ENCODE measurements at regions not wholly inside any gene's neighbourhood (a gene's known extent, or its start where the extent isn't known, plus 50 kb on each side); places are given as distances from the start of the nearest gene placed in this dataset.

DNA sequence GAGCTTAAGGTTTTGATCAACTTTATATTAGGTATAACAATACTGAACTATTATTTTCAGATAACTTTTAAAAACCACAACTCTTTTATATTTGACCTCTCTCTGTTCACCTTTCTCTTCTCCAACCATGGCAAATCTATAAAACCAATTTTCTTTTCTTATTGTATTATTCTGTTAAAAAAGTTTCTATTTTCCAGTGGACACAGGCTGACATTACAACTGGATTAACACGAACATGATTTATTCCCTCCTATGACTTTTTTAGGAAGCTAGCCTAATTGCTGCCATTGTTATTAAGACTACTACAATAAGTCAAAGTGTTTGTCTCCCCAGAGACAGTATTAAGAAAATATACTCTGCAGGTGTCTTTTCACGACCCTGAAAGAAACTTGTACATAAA, 2291.1 kb upstream of the PCDH20 start:
- no peak overlapping the region for H3K56ac ChIP-seq (ENCODE audit: extremely low read depth, insufficient read depth, low read length)
- no peaks in the 10 kb centered on the region for H3K9me3 ChIP-seq (ENCODE audit: control insufficient read depth, insufficient read depth, low read length)
- no peaks in the 10 kb centered on the region for H4K20me1 ChIP-seq (ENCODE audit: insufficient read depth, low read length)
- no peak overlapping the region for H3K23ac ChIP-seq (ENCODE audit: low read depth, low read length)
- H3K79me1 ChIP-seq (ENCODE audit: low read depth in 1 of 2, low read length in 2 of 2) = no peaks in the 10 kb centered on the region
- H3K27ac ChIP-seq (ENCODE audit: insufficient read depth, low read length) = no peak overlapping the region
- ATAC-seq (ENCODE audit: low read depth) (no peak), DNase-seq (no peak)
- H2AK9ac ChIP-seq (replicated peaks; ENCODE audit: low read depth, low read length, poor library complexity) = no peak overlapping the region
- H3K4ac ChIP-seq (ENCODE audit: low read depth, low read length) = no peak overlapping the region
- no peak overlapping the region for H3K18ac ChIP-seq (ENCODE audit: low read depth, low read length)
- H2AK5ac ChIP-seq (ENCODE audit: low read depth, low read length) = no peak overlapping the region
- H4K91ac ChIP-seq (ENCODE audit: insufficient read depth, low read depth, low read length) = no peak overlapping the region
- no peak overlapping the region for H3K4me3 ChIP-seq (ENCODE audit: insufficient read depth, low read depth, low read length)
- no peak overlapping the region for H2AFZ ChIP-seq (replicated peaks; ENCODE audit: low read length, poor library complexity)
- H2BK15ac ChIP-seq (ENCODE audit: low read depth, low read length) = no peak overlapping the region
- dilution Hi-C loops (cut with HindIII; ENCODE audit: low sequenced_read_pairs, unreplicated experiment) = no loop called here
- CTCF ChIA-PET = no interaction called here
- BruUV-seq (replicated peaks) = no TSS peak
- intact Hi-C loops (cut with micrococcal nuclease) = no loop called here
- H3K4me2 ChIP-seq (ENCODE audit: low read depth, low read length) = no peak overlapping the region
- no peaks in the 10 kb centered on the region for H3K27me3 ChIP-seq (ENCODE audit: control insufficient read depth, insufficient read depth, low read length)
- H2BK120ac ChIP-seq (ENCODE audit: low read depth, low read length) = no peak overlapping the region
- no peak overlapping the region for H4K8ac ChIP-seq (ENCODE audit: low read depth in 2 of 2, low read length in 2 of 2)
- H4K5ac ChIP-seq (ENCODE audit: low read depth, low read length) = no peak overlapping the region
- H3K9ac ChIP-seq (ENCODE audit: low read depth, low read length) = no peak overlapping the region
- in situ Hi-C loops (cut with MboI; ENCODE audit: low sequenced_read_pairs) = no loop called here
- H3K14ac ChIP-seq (replicated peaks; ENCODE audit: low read depth, low read length) = no peak overlapping the region
- no peaks in the 10 kb centered on the region for H3K9me1 ChIP-seq (ENCODE audit: insufficient read depth, low read length)
- no peaks in the 10 kb centered on the region for H3K4me1 ChIP-seq (ENCODE audit: control insufficient read depth, insufficient read depth, low read length)
- TF ChIP-seq SMC3 (IDR thresholded peaks at IDR 0.05; ENCODE audit: low read depth, low read length) = no peak
- TF ChIP-seq POLR2A (IDR thresholded peaks at IDR 0.05; ENCODE audit: low read depth, low read length) = no peak
- no peak for TF ChIP-seq MAZ (IDR thresholded peaks at IDR 0.05; ENCODE audit: borderline replicate concordance, low read depth, low read length)
- H3K36me3 ChIP-seq (ENCODE audit: control insufficient read depth, insufficient read depth, low read length) = no peaks in the 10 kb centered on the region
- POLR2A ChIA-PET (ENCODE audit: unreplicated experiment) = no interaction called here
- H2BK20ac ChIP-seq (ENCODE audit: low read depth, low read length) = no peak overlapping the region
- no CpG with 5 or more reads among the region's 2 CpGs for WGBS, 2 experiments (ENCODE audit: extremely low coverage in 2 of 2, insufficient read length in 1 of 2)
- H2BK5ac ChIP-seq (ENCODE audit: low read depth, low read length, poor library complexity, severe bottlenecking) = no peak overlapping the region
